ENCODE measurements at regions not wholly inside any gene's neighbourhood (a gene's known extent, or its start where the extent isn't known, plus 50 kb on each side); places are given as distances from the start of the nearest gene placed in this dataset.

DNA sequence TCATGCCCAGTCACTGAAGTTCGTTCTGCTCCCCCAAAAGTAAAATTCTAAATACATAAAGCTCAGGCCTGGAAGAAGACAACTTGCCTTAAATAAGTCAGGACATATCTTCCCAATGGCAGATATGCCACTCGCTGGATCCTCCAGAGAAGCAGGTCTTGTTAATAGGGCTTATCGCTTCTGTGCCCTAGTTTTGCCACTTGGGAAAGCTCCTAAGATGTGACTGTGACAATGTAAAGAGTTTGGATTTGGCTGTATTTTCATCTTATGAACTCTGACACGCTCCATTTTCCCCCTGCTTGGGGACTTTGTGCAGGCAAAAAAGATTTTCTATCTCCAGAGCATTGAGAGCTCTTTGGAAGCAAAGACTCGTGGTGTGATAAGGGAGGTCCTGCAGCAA lies 279.9 kb downstream of the WDR11 start:
- WGBS, 2 donors: 84 to 85% methylated on average over 5 of the region's 5 CpGs
- no peak overlapping the region for H3K4me3 ChIP-seq (ENCODE audit: low read depth in 1 of 2, low read length in 2 of 2)
- no peaks in the 10 kb centered on the region for H3K36me3 ChIP-seq (ENCODE audit: control insufficient read depth in 2 of 2, insufficient read depth in 2 of 2, low read length in 1 of 2)

DNA sequence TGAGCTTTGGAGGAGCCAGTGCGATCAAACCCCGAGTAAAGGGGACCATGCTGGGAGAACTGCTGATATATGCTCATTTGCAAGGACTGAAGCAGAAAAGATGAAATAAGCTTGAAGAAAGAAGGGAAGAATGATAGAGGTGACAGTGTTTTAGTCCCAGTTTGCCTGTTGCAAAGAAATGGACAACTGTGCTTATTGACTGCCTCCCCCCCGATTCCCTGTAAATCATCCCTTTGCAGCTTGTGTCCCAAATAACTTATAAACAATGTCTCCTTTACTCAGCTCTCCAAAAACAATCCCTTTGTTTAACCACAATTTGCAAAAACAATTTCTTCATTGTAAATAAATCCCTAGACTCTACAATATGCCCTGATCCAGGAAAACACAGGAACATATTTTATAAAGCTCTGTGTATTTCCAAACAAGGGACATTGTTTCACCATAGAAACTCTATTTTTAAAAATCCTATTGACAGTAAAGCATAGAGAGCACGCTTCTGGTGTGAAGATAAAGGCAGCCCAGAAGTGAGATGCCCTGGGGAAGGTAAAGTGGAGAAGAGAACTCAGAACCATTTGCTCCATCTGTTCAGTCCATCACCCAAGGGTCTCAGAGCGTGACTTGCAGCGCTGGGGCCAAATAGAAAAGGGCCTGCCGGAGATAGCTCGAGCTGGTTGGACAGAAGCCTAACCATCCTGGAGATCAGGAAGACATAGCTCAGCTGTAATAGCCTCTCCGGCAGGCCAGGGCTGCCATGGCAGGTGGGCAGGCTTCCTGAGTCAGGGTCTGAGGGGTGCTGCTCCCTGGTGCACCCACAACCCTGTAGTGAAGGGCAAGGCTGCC lies 280.5 kb downstream of the WDR11 start:
- H3K4me3 ChIP-seq (ENCODE audit: low read depth in 1 of 2, low read length in 2 of 2): no peak overlapping the region
- H3K4me1 ChIP-seq (ENCODE audit: control insufficient read depth in 2 of 2, insufficient read depth in 2 of 2, low read length in 1 of 2): peaks cover 0 to 2% of the 10 kb centered on the region in 2 donors
- H3K27ac ChIP-seq (ENCODE audit: low read depth in 2 of 2, low read length in 1 of 2): no peak overlapping the region
- no peaks in the 10 kb centered on the region for H3K9me3 ChIP-seq (ENCODE audit: control insufficient read depth in 2 of 2, insufficient read depth in 1 of 2, low read depth in 1 of 2, low read length in 1 of 2)
- no peaks in the 10 kb centered on the region for H3K27me3 ChIP-seq (ENCODE audit: control insufficient read depth in 1 of 2, insufficient read depth in 2 of 2, low read length in 2 of 2)
- WGBS, 2 donors: 74 to 79% methylated on average over 9 of the region's 9 CpGs
- H3K36me3 ChIP-seq (ENCODE audit: control insufficient read depth in 2 of 2, insufficient read depth in 2 of 2, low read length in 1 of 2): no peaks in the 10 kb centered on the region

More for the DNA sequence above, 279.9 kb downstream of the WDR11 start:
- H3K9me3 ChIP-seq (ENCODE audit: control insufficient read depth in 2 of 2, insufficient read depth in 1 of 2, low read depth in 1 of 2, low read length in 1 of 2): no peaks in the 10 kb centered on the region
- no peak overlapping the region for H3K27ac ChIP-seq (ENCODE audit: low read depth in 2 of 2, low read length in 1 of 2)
- no peaks in the 10 kb centered on the region for H3K27me3 ChIP-seq (ENCODE audit: control insufficient read depth in 1 of 2, insufficient read depth in 2 of 2, low read length in 2 of 2)
- peaks cover 0 to 2% of the 10 kb centered on the region in 2 donors for H3K4me1 ChIP-seq (ENCODE audit: control insufficient read depth in 2 of 2, insufficient read depth in 2 of 2, low read length in 1 of 2)

DNA sequence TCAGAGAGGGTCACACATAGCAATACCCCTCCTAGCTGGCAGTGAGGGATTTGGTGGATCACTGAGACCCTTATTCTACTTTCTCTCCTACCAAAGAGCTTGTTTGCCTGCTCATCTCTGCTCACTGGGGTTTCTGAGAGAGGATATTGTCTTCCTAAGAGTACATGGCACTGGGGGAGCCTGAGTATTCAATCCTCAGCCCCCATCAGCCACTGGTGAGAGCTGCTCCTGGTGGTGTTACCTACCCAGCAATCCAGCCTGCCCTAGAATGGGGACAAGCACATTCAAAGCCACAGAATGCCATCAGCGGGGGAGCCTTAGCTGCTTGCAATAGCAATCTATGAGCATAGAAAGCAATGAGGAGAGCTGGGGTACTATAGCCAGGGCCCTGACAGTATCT lies 281.1 kb downstream of the WDR11 start:
- H3K27ac ChIP-seq (ENCODE audit: low read depth in 2 of 2, low read length in 1 of 2): no peak overlapping the region
- WGBS, 2 donors: 94 to 96% methylated on average over 1 of the region's 1 CpG

DNA sequence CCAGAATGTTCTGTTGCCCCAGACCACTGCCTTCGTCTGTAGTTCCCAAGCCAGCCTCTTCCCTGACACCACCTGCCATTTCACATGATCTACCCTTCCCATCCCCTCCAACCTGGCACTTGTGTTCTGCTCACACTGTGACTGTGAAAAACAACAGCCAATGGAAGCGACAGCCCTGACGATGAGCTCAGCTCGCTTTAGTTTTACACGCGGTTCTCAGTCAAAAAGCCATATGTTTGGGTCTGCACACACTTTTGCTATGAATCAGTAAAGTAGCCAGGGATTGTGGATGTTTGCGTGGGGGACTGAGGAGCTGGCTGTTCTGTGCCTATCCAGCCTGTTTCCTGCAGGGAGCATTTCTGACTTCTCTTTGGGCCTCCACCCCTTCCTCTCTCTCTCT lies 282.7 kb downstream of the WDR11 start:
- peaks cover 0 to 3% of the 10 kb centered on the region in 2 donors for H3K27me3 ChIP-seq (ENCODE audit: control insufficient read depth in 1 of 2, insufficient read depth in 2 of 2, low read length in 2 of 2)
- H3K4me3 ChIP-seq (ENCODE audit: low read depth in 1 of 2, low read length in 2 of 2): no peak overlapping the region
- WGBS, 2 donors: 90 to 94% methylated on average over 7 of the region's 7 CpGs
- no peaks in the 10 kb centered on the region for H3K4me1 ChIP-seq (ENCODE audit: control insufficient read depth in 2 of 2, insufficient read depth in 2 of 2, low read length in 1 of 2)
- H3K27ac ChIP-seq (ENCODE audit: low read depth in 2 of 2, low read length in 1 of 2): no peak overlapping the region
- no peaks in the 10 kb centered on the region for H3K36me3 ChIP-seq (ENCODE audit: control insufficient read depth in 2 of 2, insufficient read depth in 2 of 2, low read length in 1 of 2)
- no peaks in the 10 kb centered on the region for H3K9me3 ChIP-seq (ENCODE audit: control insufficient read depth in 2 of 2, insufficient read depth in 1 of 2, low read depth in 1 of 2, low read length in 1 of 2)

More for the DNA sequence above, 281.1 kb downstream of the WDR11 start:
- Histone ChIP-seq H3K4me1 (ENCODE audit: control insufficient read depth in 2 of 2, insufficient read depth in 2 of 2, low read length in 1 of 2) (peaks cover 0 to 2% of the 10 kb centered on the region in 2 donors), H3K4me3 (ENCODE audit: low read depth in 1 of 2, low read length in 2 of 2) (no peak overlapping the region), H3K27me3 (ENCODE audit: control insufficient read depth in 1 of 2, insufficient read depth in 2 of 2, low read length in 2 of 2) (no peaks in the 10 kb centered on the region), H3K36me3 (ENCODE audit: control insufficient read depth in 2 of 2, insufficient read depth in 2 of 2, low read length in 1 of 2) (no peaks in the 10 kb centered on the region), H3K9me3 (ENCODE audit: control insufficient read depth in 2 of 2, insufficient read depth in 1 of 2, low read depth in 1 of 2, low read length in 1 of 2) (no peaks in the 10 kb centered on the region)

DNA sequence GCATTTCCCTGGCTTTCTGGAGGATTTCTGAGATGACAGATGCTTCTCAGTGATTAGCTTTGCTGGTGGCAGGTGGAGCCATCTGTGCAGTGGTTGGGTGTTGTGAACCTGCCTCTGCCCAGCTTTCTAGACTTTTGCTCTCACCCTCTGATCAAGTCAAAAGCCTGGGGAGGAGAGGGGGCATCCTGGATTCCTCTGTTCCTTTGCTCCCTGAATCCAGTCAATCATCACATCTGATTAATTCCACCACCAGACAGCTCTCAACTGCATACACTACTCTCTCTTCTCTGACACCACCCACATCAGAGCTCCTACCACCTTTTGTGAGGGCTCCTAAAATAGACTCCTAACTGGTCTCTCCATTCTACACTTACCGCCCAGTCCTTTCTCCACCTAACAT lies 283.5 kb downstream of the WDR11 start:
- H3K27me3 ChIP-seq (ENCODE audit: control insufficient read depth in 1 of 2, insufficient read depth in 2 of 2, low read length in 2 of 2): peaks cover 0 to 3% of the 10 kb centered on the region in 2 donors
- WGBS, 2 donors: 93 to 100% methylated on average over 1 of the region's 1 CpG
- no peaks in the 10 kb centered on the region for H3K4me1 ChIP-seq (ENCODE audit: control insufficient read depth in 2 of 2, insufficient read depth in 2 of 2, low read length in 1 of 2)
- no peaks in the 10 kb centered on the region for H3K9me3 ChIP-seq (ENCODE audit: control insufficient read depth in 2 of 2, insufficient read depth in 1 of 2, low read depth in 1 of 2, low read length in 1 of 2)
- H3K27ac ChIP-seq (ENCODE audit: low read depth in 2 of 2, low read length in 1 of 2): no peak overlapping the region
- no peaks in the 10 kb centered on the region for H3K36me3 ChIP-seq (ENCODE audit: control insufficient read depth in 2 of 2, insufficient read depth in 2 of 2, low read length in 1 of 2)
- no peak overlapping the region for H3K4me3 ChIP-seq (ENCODE audit: low read depth in 1 of 2, low read length in 2 of 2)

DNA sequence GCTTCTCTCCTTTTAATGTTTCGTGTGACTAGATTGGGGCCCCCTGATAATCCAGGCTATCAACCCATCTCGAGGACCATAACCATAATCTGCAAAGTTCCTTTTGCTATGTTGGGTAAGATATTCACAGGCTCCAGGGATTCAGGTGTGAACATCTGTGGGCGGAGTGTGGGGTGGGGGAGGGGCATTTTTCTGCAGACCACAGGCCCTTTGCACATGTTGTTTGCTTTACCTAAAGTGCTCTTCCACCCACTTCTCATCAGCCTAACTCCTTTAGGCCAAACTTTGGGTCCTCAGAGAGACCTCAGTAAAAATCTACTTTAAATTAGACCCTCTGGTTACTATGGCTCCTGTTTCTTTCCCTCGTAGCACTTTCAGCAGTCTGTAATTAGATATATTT lies 284.4 kb downstream of the WDR11 start:
- Histone ChIP-seq H3K9me3 (ENCODE audit: control insufficient read depth in 2 of 2, insufficient read depth in 1 of 2, low read depth in 1 of 2, low read length in 1 of 2) (no peaks in the 10 kb centered on the region), H3K27me3 (ENCODE audit: control insufficient read depth in 1 of 2, insufficient read depth in 2 of 2, low read length in 2 of 2) (peaks cover 0 to 3% of the 10 kb centered on the region in 2 donors), H3K36me3 (ENCODE audit: control insufficient read depth in 2 of 2, insufficient read depth in 2 of 2, low read length in 1 of 2) (no peaks in the 10 kb centered on the region), H3K4me3 (ENCODE audit: low read depth in 1 of 2, low read length in 2 of 2) (no peak overlapping the region), H3K27ac (ENCODE audit: low read depth in 2 of 2, low read length in 1 of 2) (no peak overlapping the region), H3K4me1 (ENCODE audit: control insufficient read depth in 2 of 2, insufficient read depth in 2 of 2, low read length in 1 of 2) (no peaks in the 10 kb centered on the region)
- WGBS, 2 donors: 95 to 96% methylated on average over 4 of the region's 4 CpGs

DNA sequence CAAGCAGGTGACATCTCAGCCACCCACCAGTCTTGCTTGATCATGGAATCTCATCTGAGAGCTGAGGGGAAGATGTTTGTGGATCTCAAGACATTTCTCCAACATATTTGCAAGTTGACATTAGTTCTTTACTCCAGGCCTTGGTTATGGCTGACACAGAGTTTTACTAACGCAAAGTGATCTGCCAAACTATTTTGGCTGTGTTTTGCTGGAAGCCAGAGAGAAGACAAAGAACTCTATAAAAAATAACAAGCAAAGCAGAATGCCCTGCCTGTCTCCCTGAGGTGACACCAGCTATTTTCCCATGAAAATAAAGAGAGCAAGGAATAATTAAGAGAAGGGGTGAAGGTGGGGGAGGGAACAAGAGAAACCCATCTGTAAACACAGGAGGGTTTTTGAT lies 286.4 kb downstream of the WDR11 start:
- Histone ChIP-seq H3K27ac (ENCODE audit: low read depth in 2 of 2, low read length in 1 of 2) (no peak overlapping the region), H3K9me3 (ENCODE audit: control insufficient read depth in 2 of 2, insufficient read depth in 1 of 2, low read depth in 1 of 2, low read length in 1 of 2) (no peaks in the 10 kb centered on the region), H3K4me1 (ENCODE audit: control insufficient read depth in 2 of 2, insufficient read depth in 2 of 2, low read length in 1 of 2) (no peaks in the 10 kb centered on the region), H3K4me3 (ENCODE audit: low read depth in 1 of 2, low read length in 2 of 2) (no peak overlapping the region), H3K36me3 (ENCODE audit: control insufficient read depth in 2 of 2, insufficient read depth in 2 of 2, low read length in 1 of 2) (no peaks in the 10 kb centered on the region), H3K27me3 (ENCODE audit: control insufficient read depth in 1 of 2, insufficient read depth in 2 of 2, low read length in 2 of 2) (peaks cover 0 to 3% of the 10 kb centered on the region in 2 donors)
- 58 to 68% methylated on average over 1 of the region's 1 CpG for WGBS, 2 donors

DNA sequence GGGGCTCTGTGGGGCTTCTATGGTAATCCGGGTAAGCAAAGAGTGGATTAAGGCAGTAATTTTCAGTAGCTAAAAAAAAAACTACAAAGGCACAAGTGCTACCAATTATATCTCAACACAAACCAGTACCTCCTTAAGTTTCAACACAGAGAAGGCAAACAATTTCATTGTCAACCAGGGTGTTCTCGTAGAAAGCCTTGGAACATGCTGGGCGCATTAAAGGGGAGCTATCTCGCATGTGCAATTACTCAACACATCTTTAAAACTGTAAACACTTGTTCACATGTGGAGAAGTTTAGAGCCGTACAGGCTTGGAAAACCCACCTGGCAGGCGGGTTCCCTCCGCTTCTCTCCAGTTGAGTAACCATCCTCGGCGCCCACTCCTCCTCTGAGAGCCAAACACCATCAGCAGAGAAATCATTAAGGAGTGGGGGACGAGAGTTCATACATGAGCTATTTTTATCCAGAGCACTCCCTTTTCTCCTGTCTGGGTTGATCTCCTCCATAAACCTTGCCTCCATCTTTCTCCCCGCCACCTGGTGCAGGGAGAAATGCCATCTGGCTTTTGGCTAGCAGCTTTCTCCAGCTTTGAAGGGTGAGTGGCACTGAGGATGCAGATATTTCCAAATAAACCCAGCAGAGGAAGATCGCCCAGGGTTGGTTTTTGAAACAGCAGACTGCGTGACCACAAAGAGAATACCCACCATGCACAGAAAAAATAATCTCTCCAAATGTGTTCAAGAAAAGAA lies 287.1 kb downstream of the WDR11 start:
- H3K27ac ChIP-seq (ENCODE audit: low read depth in 2 of 2, low read length in 1 of 2): no peak overlapping the region
- no peaks in the 10 kb centered on the region for H3K9me3 ChIP-seq (ENCODE audit: control insufficient read depth in 2 of 2, insufficient read depth in 1 of 2, low read depth in 1 of 2, low read length in 1 of 2)
- H3K36me3 ChIP-seq (ENCODE audit: control insufficient read depth in 2 of 2, insufficient read depth in 2 of 2, low read length in 1 of 2): no peaks in the 10 kb centered on the region
- peaks cover 0 to 3% of the 10 kb centered on the region in 2 donors for H3K27me3 ChIP-seq (ENCODE audit: control insufficient read depth in 1 of 2, insufficient read depth in 2 of 2, low read length in 2 of 2)
- 78 to 87% methylated on average over 13 of the region's 13 CpGs for WGBS, 2 donors
- no peaks in the 10 kb centered on the region for H3K4me1 ChIP-seq (ENCODE audit: control insufficient read depth in 2 of 2, insufficient read depth in 2 of 2, low read length in 1 of 2)
- no peak overlapping the region for H3K4me3 ChIP-seq (ENCODE audit: low read depth in 1 of 2, low read length in 2 of 2)

DNA sequence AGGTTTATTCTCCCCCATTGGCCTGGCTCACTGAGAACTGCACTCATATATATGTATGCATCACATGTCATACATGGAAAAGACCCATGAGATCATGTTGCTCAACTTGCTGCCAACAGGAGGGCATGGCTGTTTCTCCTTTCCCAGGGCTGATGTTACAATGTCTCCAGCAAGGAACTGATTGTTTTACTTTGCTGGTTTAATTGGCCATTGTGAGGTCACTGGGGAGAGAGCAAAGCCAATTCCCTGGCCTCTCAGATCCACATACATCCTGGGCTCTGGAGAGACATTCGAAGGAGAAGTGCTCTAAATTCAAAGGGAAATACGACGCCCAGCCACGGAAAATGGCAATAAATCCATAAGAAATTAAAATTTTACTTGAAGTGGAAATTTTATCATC lies 287.8 kb downstream of the WDR11 start:
- Histone ChIP-seq H3K4me1 (ENCODE audit: control insufficient read depth in 2 of 2, insufficient read depth in 2 of 2, low read length in 1 of 2) (no peaks in the 10 kb centered on the region), H3K4me3 (ENCODE audit: low read depth in 1 of 2, low read length in 2 of 2) (no peak overlapping the region), H3K9me3 (ENCODE audit: control insufficient read depth in 2 of 2, insufficient read depth in 1 of 2, low read depth in 1 of 2, low read length in 1 of 2) (no peaks in the 10 kb centered on the region), H3K27me3 (ENCODE audit: control insufficient read depth in 1 of 2, insufficient read depth in 2 of 2, low read length in 2 of 2) (peaks cover 0 to 3% of the 10 kb centered on the region in 2 donors), H3K27ac (ENCODE audit: low read depth in 2 of 2, low read length in 1 of 2) (no peak overlapping the region), H3K36me3 (ENCODE audit: control insufficient read depth in 2 of 2, insufficient read depth in 2 of 2, low read length in 1 of 2) (no peaks in the 10 kb centered on the region)
- 86 to 89% methylated on average over 4 of the region's 4 CpGs for WGBS, 2 donors

All from esophagus (tissue), 2 donors.